Astrocyte (in vitro differentiated cells and primary cell): ENCODE measurements at regions not wholly inside any gene's neighbourhood (a gene's known extent, or its start where the extent isn't known, plus 50 kb on each side); places are given as distances from the start of the nearest gene placed in this dataset.

ENCODE experiments used
- DNase-seq: peaks from one replicate; pipeline ENCODE4 v3.0.0-alpha.2; 2010; ENCODE audit warnings: low read depth
- FAIRE-seq: peaks from 2 replicates; lab custom pipeline; 2011; peaks lifted over from hg19 to GRCh38; lab: Jason Lieb, UNC
- H2AFZ ChIP-seq: 2 replicates; pipeline ENCODE4 v1.6.0; 2012; ENCODE audit warnings: low read depth, low read length, inconsistent platforms
- H3K27ac ChIP-seq: 2 replicates; pipeline ENCODE4 v1.5.1; 2011; ENCODE audit warnings: low read depth, low read length, inconsistent platforms
- H3K27me3 ChIP-seq: 2 replicates; pipeline ENCODE4 v1.6.0; 2011; ENCODE audit warnings: low read length, inconsistent platforms; ENCODE audit not compliant: insufficient read depth
- H3K36me3 ChIP-seq: 2 replicates; pipeline ENCODE4 v1.5.1; 2011; ENCODE audit warnings: low read length, inconsistent platforms; ENCODE audit not compliant: insufficient read depth
- H3K4me1 ChIP-seq: 2 replicates; pipeline ENCODE4 v1.5.1; 2011; ENCODE audit warnings: low read length, inconsistent platforms; ENCODE audit not compliant: insufficient read depth
- H3K4me2 ChIP-seq: 2 replicates; pipeline ENCODE4 v1.6.0; 2012; ENCODE audit warnings: low read length, inconsistent platforms
- H3K4me3 ChIP-seq: 2 replicates; pipeline ENCODE4 v1.5.1; 2011; ENCODE audit warnings: low read depth, mild to moderate bottlenecking, low read length, inconsistent platforms; ENCODE audit not compliant: insufficient read depth
- H3K79me2 ChIP-seq: 2 replicates; pipeline ENCODE4 v1.6.0; 2012; ENCODE audit warnings: mild to moderate bottlenecking, low read length, inconsistent platforms; ENCODE audit not compliant: insufficient read depth
- H3K9ac ChIP-seq: 2 replicates; pipeline ENCODE4 v1.6.0; 2012; ENCODE audit warnings: mild to moderate bottlenecking, low read length, inconsistent platforms
- H3K9me3 ChIP-seq: 2 replicates; pipeline ENCODE4 v1.5.1; 2012; ENCODE audit warnings: low read depth, mild to moderate bottlenecking, low read length, inconsistent platforms; ENCODE audit not compliant: insufficient read depth
- H4K20me1 ChIP-seq: 2 replicates; pipeline ENCODE4 v1.6.0; 2012; ENCODE audit warnings: low read length, inconsistent platforms; ENCODE audit not compliant: insufficient read depth
- H3K27ac Mint-ChIP-seq: one replicate; pipeline ENCODE4 v1.8.0; 2021; ENCODE audit warnings: mild to moderate bottlenecking, mixed read lengths; ENCODE audit not compliant: unreplicated experiment
- H3K27me3 Mint-ChIP-seq: one replicate; pipeline ENCODE4 v1.8.0; 2021; ENCODE audit warnings: low read depth, mixed read lengths; ENCODE audit not compliant: unreplicated experiment
- H3K36me3 Mint-ChIP-seq: one replicate; pipeline ENCODE4 v1.8.0; 2021; ENCODE audit warnings: low read depth, mixed read lengths; ENCODE audit not compliant: unreplicated experiment
- H3K4me1 Mint-ChIP-seq: one replicate; pipeline ENCODE4 v1.8.0; 2021; ENCODE audit warnings: low read depth, mixed read lengths; ENCODE audit not compliant: unreplicated experiment
- H3K4me3 Mint-ChIP-seq: one replicate; pipeline ENCODE4 v1.8.0; 2021; ENCODE audit warnings: mild to moderate bottlenecking, moderate library complexity, mixed read lengths; ENCODE audit not compliant: unreplicated experiment
- H3K9me3 Mint-ChIP-seq: one replicate; pipeline ENCODE4 v1.8.0; 2021; ENCODE audit warnings: mild to moderate bottlenecking, mixed read lengths; ENCODE audit not compliant: unreplicated experiment
- EZH2 ChIP-seq: IDR thresholded peaks from 2 replicates; pipeline ENCODE4 v1.6.1; 2012; ENCODE audit warnings: mild to moderate bottlenecking, low read length, inconsistent platforms; ENCODE audit not compliant: insufficient read depth
- TF ChIP-seq, protein P1 (sequence below): IDR thresholded peaks from 2 replicates; pipeline ENCODE4 v1.5.1; 2011; ENCODE audit warnings: low read depth, mild to moderate bottlenecking, inconsistent platforms, low read length, moderate library complexity; ENCODE audit not compliant: insufficient read depth

DNA sequence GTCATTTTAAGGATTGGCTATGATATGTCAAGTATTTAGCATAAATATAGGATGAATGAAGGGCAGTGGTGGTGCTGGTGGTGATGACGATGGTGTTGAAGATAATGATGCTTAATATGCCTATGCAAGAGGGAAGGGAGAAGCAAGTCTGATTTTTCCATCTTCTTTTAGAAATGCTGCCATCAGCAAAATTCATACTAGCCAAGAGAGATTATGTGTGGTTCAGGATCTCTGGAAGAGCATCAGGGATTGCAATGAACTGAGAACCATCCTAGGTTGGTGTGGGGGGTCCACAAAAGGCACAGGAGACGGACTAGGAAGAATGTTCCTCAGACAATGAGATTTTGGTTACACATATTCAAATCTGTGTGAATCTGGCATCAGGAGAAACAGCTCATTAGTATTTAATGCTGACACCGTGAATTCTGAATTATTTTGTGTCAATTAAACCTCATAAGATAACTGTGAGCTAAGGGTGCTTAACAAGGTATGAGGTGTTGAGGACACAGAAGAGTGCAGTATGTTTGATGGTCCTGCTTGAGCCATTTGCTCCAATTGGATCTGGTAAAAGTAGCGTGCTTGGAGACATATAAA lies 1120.8 kb upstream of the GOT2 start:
- H3K9ac ChIP-seq, result no peak overlapping the region
- no peak for DNase-seq
- no peak for FAIRE-seq
- H3K9me3 ChIP-seq, result no peaks in the 10 kb centered on the region
- H3K4me3 Mint-ChIP-seq, result no peak overlapping the region
- no peak overlapping the region for H3K4me2 ChIP-seq
- no peak overlapping the region for H3K27ac ChIP-seq
- H4K20me1 ChIP-seq, result no peaks in the 10 kb centered on the region
- no peaks in the 10 kb centered on the region for H3K79me2 ChIP-seq
- H3K4me1 ChIP-seq, result no peaks in the 10 kb centered on the region
- H3K4me3 ChIP-seq, result no peak overlapping the region
- H3K36me3 Mint-ChIP-seq, result no peaks in the 10 kb centered on the region
- H3K9me3 Mint-ChIP-seq, result no peaks in the 10 kb centered on the region
- H3K36me3 ChIP-seq, result no peaks in the 10 kb centered on the region
- no peak overlapping the region for H2AFZ ChIP-seq
- H3K27ac Mint-ChIP-seq, result no peak overlapping the region
- peaks cover 10% of the 10 kb centered on the region for H3K27me3 Mint-ChIP-seq
- H3K27me3 ChIP-seq, result no peaks in the 10 kb centered on the region
- TF ChIP-seq, protein P1, sequence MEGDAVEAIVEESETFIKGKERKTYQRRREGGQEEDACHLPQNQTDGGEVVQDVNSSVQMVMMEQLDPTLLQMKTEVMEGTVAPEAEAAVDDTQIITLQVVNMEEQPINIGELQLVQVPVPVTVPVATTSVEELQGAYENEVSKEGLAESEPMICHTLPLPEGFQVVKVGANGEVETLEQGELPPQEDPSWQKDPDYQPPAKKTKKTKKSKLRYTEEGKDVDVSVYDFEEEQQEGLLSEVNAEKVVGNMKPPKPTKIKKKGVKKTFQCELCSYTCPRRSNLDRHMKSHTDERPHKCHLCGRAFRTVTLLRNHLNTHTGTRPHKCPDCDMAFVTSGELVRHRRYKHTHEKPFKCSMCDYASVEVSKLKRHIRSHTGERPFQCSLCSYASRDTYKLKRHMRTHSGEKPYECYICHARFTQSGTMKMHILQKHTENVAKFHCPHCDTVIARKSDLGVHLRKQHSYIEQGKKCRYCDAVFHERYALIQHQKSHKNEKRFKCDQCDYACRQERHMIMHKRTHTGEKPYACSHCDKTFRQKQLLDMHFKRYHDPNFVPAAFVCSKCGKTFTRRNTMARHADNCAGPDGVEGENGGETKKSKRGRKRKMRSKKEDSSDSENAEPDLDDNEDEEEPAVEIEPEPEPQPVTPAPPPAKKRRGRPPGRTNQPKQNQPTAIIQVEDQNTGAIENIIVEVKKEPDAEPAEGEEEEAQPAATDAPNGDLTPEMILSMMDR, result no peak
- no peak for TF ChIP-seq EZH2
- H3K4me1 Mint-ChIP-seq, result no peaks in the 10 kb centered on the region

DNA sequence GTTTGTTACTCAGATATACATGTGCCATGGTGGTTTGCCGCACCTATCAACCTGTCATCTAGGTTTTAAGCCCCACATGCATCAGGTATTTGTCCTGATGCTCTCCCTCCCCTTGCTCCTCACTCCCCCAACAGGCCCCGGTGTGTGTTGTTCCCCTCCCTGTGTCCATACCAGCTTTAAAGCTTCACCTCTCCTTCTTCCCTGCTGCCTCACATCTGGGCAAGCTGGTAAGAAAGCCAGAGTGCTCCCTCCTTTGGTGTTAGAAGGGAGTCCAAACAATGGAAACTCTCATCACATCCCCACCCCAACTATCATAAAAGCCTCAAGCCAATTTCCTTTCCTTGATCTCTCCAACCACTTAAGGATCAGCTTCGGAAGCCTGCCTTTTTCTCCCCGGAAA lies 1115.6 kb upstream of the GOT2 start:
- Histone ChIP-seq H3K9ac (no peak overlapping the region), H3K9me3 (no peaks in the 10 kb centered on the region), H3K4me3 (no peak overlapping the region), H3K79me2 (no peaks in the 10 kb centered on the region), H3K36me3 (no peaks in the 10 kb centered on the region), H3K4me1 (no peaks in the 10 kb centered on the region), H3K4me2 (no peak overlapping the region), H2AFZ (no peak overlapping the region), H4K20me1 (no peaks in the 10 kb centered on the region), H3K27me3 (no peaks in the 10 kb centered on the region), H3K27ac (no peak overlapping the region)
- TF ChIP-seq, protein P1, result no peak
- no peak for TF ChIP-seq EZH2
- H3K27me3 Mint-ChIP-seq, result peaks cover 10% of the 10 kb centered on the region
- H3K9me3 Mint-ChIP-seq, result no peaks in the 10 kb centered on the region
- no peak overlapping the region for H3K27ac Mint-ChIP-seq
- H3K4me3 Mint-ChIP-seq, result no peak overlapping the region
- no peak for FAIRE-seq
- DNase-seq, result no peak
- no peaks in the 10 kb centered on the region for H3K4me1 Mint-ChIP-seq
- no peaks in the 10 kb centered on the region for H3K36me3 Mint-ChIP-seq

DNA sequence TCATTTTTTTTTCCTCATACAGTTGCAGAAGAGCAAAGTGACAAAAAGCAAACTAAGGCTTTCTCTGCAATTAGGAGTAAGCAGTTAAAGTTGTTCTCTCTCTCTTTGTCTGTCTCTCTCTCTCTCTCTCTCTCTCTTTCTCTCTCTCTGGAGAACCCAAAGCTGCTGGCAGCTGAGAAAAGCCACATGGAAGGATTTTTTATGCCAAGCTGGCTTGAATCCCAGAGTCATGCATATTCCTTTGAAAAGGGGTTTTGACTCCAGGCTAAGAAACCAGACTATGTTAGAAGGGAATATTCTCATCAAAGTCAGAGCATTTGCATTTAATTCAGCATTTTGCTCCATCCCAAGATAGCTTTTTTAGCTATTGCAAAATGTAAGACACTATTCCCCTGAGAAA lies 1114.2 kb upstream of the GOT2 start:
- H3K79me2 ChIP-seq, result no peaks in the 10 kb centered on the region

More for the DNA sequence above, 1114.2 kb upstream of the GOT2 start:
- Mint-ChIP-seq H3K4me3 (no peak overlapping the region), H3K36me3 (no peaks in the 10 kb centered on the region), H3K27me3 (no peaks in the 10 kb centered on the region), H3K4me1 (no peaks in the 10 kb centered on the region), H3K9me3 (peaks cover 3% of the 10 kb centered on the region), H3K27ac (no peak overlapping the region)
- FAIRE-seq (no peak), DNase-seq (peak; percentile 34)
- Histone ChIP-seq H2AFZ (no peak overlapping the region), H3K4me3 (no peak overlapping the region), H3K4me1 (no peaks in the 10 kb centered on the region), H3K9ac (no peak overlapping the region), H3K27ac (no peak overlapping the region), H3K36me3 (no peaks in the 10 kb centered on the region), H3K9me3 (peaks cover 3% of the 10 kb centered on the region), H4K20me1 (no peaks in the 10 kb centered on the region), H3K27me3 (no peaks in the 10 kb centered on the region), H3K4me2 (no peak overlapping the region)
- TF ChIP-seq EZH2, result no peak
- TF ChIP-seq, protein P1, result no peak
